ENCODE measurements at regions not wholly inside any gene's neighbourhood (a gene's known extent, or its start where the extent isn't known, plus 50 kb on each side); places are given as distances from the start of the nearest gene placed in this dataset.
"Not testable (repeated sequence)": the region's sequence is repeated elsewhere in the genome, so short reads cannot be mapped to it uniquely, and the experiment has no call there.

- DNase-seq (no peak), ATAC-seq (no peak)
- intact Hi-C loops (cut with micrococcal nuclease) = no loop called here
These were observed 159.9 kb upstream of the ALG10B start for GRCh38 chr12:38156497-38157245.

- no peak for DNase-seq
- no peak for ATAC-seq
- intact Hi-C loops (cut with micrococcal nuclease) = no loop called here
These were observed 159.2 kb upstream of the ALG10B start for GRCh38 chr12:38157274-38157932.

GRCh38 chr12:38157933-38158401 lies 158.6 kb upstream of the ALG10B start:
- no peak for ATAC-seq
- intact Hi-C loops (cut with micrococcal nuclease) = no loop called here

GRCh38 chr12:38158428-38159091 lies 158.0 kb upstream of the ALG10B start:
- ATAC-seq = no peak
- no peak for DNase-seq
- intact Hi-C loops (cut with micrococcal nuclease) = no loop called here

More at GRCh38 chr12:38157933-38158401, 158.6 kb upstream of the ALG10B start:
- DNase-seq = no peak

GRCh38 chr12:38159092-38159551 lies 157.5 kb upstream of the ALG10B start:
- DNase-seq = no peak
- intact Hi-C loops (cut with micrococcal nuclease) = no loop called here
- no peak for ATAC-seq

GRCh38 chr12:38159591-38160317 lies 156.8 kb upstream of the ALG10B start:
- ATAC-seq (no peak), DNase-seq (no peak)
- intact Hi-C loops (cut with micrococcal nuclease) = no loop called here

- no peak for DNase-seq
These were observed 156.1 kb upstream of the ALG10B start for GRCh38 chr12:38160318-38161122.

GRCh38 chr12:38161123-38162000 lies 155.2 kb upstream of the ALG10B start:
- ATAC-seq (no peak), DNase-seq (no peak)
- intact Hi-C loops (cut with micrococcal nuclease) = no loop called here

More at GRCh38 chr12:38160318-38161122, 156.1 kb upstream of the ALG10B start:
- intact Hi-C loops (cut with micrococcal nuclease) = no loop called here
- ATAC-seq = no peak

- ATAC-seq = no peak
- intact Hi-C loops (cut with micrococcal nuclease) = no loop called here
- no peak for DNase-seq
These were observed 154.6 kb upstream of the ALG10B start for GRCh38 chr12:38162013-38162412.

GRCh38 chr12:38162708-38163441 lies 153.7 kb upstream of the ALG10B start:
- ATAC-seq = no peak
- no peak for DNase-seq
- intact Hi-C loops (cut with micrococcal nuclease) = no loop called here

GRCh38 chr12:38163442-38163801 lies 153.2 kb upstream of the ALG10B start:
- intact Hi-C loops (cut with micrococcal nuclease) = no loop called here
- ATAC-seq (no peak), DNase-seq (no peak)

- intact Hi-C loops (cut with micrococcal nuclease) = no loop called here
- DNase-seq = no peak
- ATAC-seq = no peak
These were observed 150.3 kb upstream of the ALG10B start for GRCh38 chr12:38166225-38166624.

GRCh38 chr12:38175538-38175937 lies 141.0 kb upstream of the ALG10B start:
- no peak for ATAC-seq
- intact Hi-C loops (cut with micrococcal nuclease) = no loop called here

GRCh38 chr12:38183617-38184016 lies 133.0 kb upstream of the ALG10B start:
- intact Hi-C loops (cut with micrococcal nuclease); DNase-seq; ATAC-seq: not testable (repeated sequence)

More at GRCh38 chr12:38175538-38175937, 141.0 kb upstream of the ALG10B start:
- no peak for DNase-seq

GRCh38 chr12:38197286-38197685 lies 119.3 kb upstream of the ALG10B start:
- intact Hi-C loops (cut with micrococcal nuclease); ATAC-seq; DNase-seq: not testable (repeated sequence)

- no peak for ATAC-seq
- intact Hi-C loops (cut with micrococcal nuclease) = no loop called here
- peak; percentile 26 for DNase-seq
These were observed 114.9 kb upstream of the ALG10B start for GRCh38 chr12:38201461-38202276.
